Activated naive CD8-positive, alpha-beta T cell treated with anti-CD3 and anti-CD28 coated beads, Interleukin-2, amount 10 ng/mL, durations not matched to agents 7 days and 5 days (primary cell): ENCODE measurements at regions not wholly inside any gene's neighbourhood (a gene's known extent, or its start where the extent isn't known, plus 50 kb on each side); places are given as distances from the start of the nearest gene placed in this dataset.

ENCODE experiments used
- ATAC-seq: fragments of 150-1000 bp; cut with Tn5 transposase; one replicate; pipeline ENCODE4 v1.10.0; 2021; ENCODE audit warnings: low read depth, moderate library complexity
- POLR2A ChIA-PET: fragments of 350-600 bp; sonication (Branson Sonifier 250); formaldehyde crosslinking; loops from one replicate; lab custom pipeline; 2021; ENCODE audit warnings: antibody characterized with exemption; lab: Charles Lee
- DNase-seq: peaks from one replicate; pipeline ENCODE4 v3.0.0; 2021
- H3K27ac Mint-ChIP-seq: one replicate; pipeline ENCODE4 v1.8.0; 2022; ENCODE audit warnings: mild to moderate bottlenecking, mixed read lengths
- H3K27me3 Mint-ChIP-seq: one replicate; pipeline ENCODE4 v1.8.0; 2022; ENCODE audit warnings: mild to moderate bottlenecking, moderate library complexity, mixed read lengths
- H3K36me3 Mint-ChIP-seq: one replicate; pipeline ENCODE4 v1.8.0; 2021; ENCODE audit warnings: mild to moderate bottlenecking, mixed read lengths
- H3K4me1 Mint-ChIP-seq: one replicate; pipeline ENCODE4 v1.8.0; 2021; ENCODE audit warnings: mixed read lengths
- H3K4me3 Mint-ChIP-seq: one replicate; pipeline ENCODE4 v1.8.0; 2022; ENCODE audit warnings: mild to moderate bottlenecking, moderate library complexity, mixed read lengths
- H3K9me3 Mint-ChIP-seq: one replicate; pipeline ENCODE4 v1.8.0; 2021; ENCODE audit warnings: mixed read lengths

DNA sequence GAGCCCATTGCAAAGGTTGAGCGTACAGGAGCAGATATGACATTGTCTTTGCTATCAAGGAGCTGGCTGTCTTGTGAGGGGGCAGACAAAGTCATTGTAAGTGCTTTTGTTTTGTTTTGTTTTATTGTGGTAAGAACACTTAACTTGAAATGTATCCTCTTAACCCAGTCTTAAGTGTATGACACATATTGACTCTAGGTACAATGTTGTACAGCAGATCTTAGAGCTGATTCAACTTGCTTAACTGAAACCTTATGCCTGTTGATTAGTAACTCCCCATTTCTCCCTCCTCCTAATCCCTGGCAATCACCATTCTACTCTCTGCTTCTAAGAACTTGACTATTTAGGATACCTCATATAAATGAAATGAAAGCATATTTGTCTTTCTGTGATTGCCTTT is 429.0 kb downstream of the BMP2 start:
- Mint-ChIP-seq H3K27ac (no peak overlapping the region), H3K36me3 (no peaks in the 10 kb centered on the region), H3K27me3 (no peaks in the 10 kb centered on the region), H3K9me3 (no peaks in the 10 kb centered on the region), H3K4me1 (no peaks in the 10 kb centered on the region), H3K4me3 (no peak overlapping the region)
- ATAC-seq (no peak), DNase-seq (no peak)
- POLR2A ChIA-PET: no interaction called here

DNA sequence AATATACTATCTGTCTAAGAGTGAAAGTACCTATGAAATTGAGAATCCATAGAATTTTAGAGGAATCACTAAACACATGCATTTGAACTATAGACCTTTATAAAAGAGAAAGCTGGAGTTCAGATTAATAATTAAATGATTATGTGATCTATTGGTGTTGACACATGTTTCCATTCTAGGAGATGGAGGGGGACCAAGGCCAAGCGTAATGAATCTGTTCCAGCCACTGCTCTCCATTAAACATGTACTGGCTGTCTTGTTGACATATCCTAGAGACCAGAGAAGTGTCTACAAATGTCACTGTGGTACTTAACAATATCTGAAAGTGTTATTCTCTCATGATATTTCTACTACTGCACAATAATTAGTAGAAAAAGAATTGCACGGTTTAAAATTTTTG is 432.4 kb downstream of the BMP2 start:
- Mint-ChIP-seq H3K27me3 (no peaks in the 10 kb centered on the region), H3K27ac (no peak overlapping the region), H3K36me3 (no peaks in the 10 kb centered on the region), H3K4me1 (no peaks in the 10 kb centered on the region), H3K9me3 (no peaks in the 10 kb centered on the region), H3K4me3 (no peak overlapping the region)
- POLR2A ChIA-PET: no interaction called here
- DNase-seq: no peak
- no peak for ATAC-seq

DNA sequence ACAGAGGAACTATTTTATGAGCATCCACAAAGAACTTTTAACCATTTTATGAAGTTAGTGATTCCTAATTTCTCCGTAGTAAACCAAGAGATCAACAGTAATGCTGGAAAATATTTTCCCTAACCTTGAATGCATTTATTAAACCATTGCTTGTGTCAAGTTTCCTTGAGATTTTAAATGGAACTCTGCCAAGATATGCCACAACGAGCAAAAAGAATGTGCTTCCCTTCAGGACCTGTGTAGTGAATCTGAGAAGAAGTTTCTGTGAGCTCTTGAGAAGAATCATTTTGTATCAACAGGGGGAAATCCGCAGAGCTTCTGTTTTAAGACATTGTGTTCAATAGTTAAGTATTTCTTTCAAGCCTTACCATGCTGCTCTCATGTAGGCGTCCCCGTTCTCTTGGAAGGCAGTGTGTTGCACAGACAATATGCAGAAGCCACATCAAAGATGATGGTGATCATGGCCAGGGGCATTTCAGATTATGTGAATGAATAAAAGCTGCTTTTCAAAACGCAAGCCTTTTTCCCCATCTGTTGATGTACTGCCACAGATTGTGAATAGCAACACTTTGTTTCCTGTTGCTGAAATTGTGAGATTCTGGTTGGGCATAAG is 439.8 kb downstream of the BMP2 start:
- ATAC-seq (no peak), DNase-seq (no peak)
- H3K9me3 Mint-ChIP-seq: peaks cover 6% of the 10 kb centered on the region
- no peak overlapping the region for H3K27ac Mint-ChIP-seq
- no peaks in the 10 kb centered on the region for H3K27me3 Mint-ChIP-seq
- H3K4me1 Mint-ChIP-seq: no peaks in the 10 kb centered on the region
- no peaks in the 10 kb centered on the region for H3K36me3 Mint-ChIP-seq
- no peak overlapping the region for H3K4me3 Mint-ChIP-seq
- POLR2A ChIA-PET: no interaction called here

DNA sequence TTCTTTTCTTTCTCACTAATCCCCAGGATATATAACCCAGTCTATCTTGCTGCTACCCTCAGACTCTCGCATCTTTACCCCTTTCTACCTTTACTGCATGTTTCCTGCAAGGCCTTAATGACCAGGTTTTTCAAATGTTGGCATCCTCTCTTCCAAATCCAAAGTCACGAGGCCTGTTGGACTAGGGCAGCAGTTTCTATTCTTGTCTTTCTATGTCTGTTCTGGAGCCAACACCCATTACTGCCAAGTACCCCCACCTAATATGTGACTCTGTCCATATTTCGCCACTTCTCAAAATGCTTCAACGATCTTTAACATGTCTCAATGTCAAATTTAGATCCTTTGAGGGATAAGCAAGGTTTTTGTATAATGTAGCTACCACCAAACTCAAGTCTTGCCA is 443.4 kb downstream of the BMP2 start:
- DNase-seq: no peak
- no peak overlapping the region for H3K27ac Mint-ChIP-seq
- no peak overlapping the region for H3K4me3 Mint-ChIP-seq
- H3K9me3 Mint-ChIP-seq: peaks cover 6% of the 10 kb centered on the region
- no peaks in the 10 kb centered on the region for H3K36me3 Mint-ChIP-seq
- no peaks in the 10 kb centered on the region for H3K4me1 Mint-ChIP-seq
- H3K27me3 Mint-ChIP-seq: no peaks in the 10 kb centered on the region
- ATAC-seq: no peak
- POLR2A ChIA-PET: no interaction called here

DNA sequence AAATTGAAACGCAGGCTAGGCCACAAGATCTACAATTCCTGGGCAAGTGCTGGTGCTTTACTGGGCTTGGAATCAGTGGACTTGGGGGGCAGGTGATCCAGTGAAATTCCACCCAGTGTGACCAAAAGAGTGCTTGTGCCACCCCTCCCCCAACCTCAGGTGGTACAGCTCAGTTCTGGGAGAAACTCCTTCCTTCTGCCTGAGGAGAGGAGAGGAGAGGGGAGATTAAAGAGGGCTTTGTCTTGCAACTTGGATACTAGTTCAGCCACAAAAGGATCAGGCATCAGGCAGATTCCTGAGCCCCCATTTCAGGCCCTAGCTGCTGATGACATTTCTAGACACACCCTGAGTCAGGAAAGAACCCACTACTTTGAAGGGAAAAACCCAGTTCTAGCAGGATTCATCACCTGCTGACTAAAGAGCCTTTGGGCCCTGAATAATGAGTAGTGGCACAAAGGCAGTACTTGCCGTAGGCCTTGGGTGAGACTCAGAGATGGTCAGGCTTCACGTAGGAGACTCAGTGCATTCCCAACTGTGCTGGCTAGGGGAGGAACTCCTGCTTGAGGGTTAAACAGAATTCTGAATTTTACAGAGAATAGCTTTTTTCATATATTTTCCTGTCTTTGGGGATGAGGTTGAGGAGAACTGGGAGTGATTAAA is 446.7 kb downstream of the BMP2 start:
- ATAC-seq (no peak), DNase-seq (no peak)
- POLR2A ChIA-PET: no interaction called here
- H3K4me3 Mint-ChIP-seq: no peak overlapping the region
- H3K27me3 Mint-ChIP-seq: no peaks in the 10 kb centered on the region
- no peaks in the 10 kb centered on the region for H3K36me3 Mint-ChIP-seq
- H3K27ac Mint-ChIP-seq: no peak overlapping the region
- H3K4me1 Mint-ChIP-seq: no peaks in the 10 kb centered on the region
- H3K9me3 Mint-ChIP-seq: peaks cover 4% of the 10 kb centered on the region

DNA sequence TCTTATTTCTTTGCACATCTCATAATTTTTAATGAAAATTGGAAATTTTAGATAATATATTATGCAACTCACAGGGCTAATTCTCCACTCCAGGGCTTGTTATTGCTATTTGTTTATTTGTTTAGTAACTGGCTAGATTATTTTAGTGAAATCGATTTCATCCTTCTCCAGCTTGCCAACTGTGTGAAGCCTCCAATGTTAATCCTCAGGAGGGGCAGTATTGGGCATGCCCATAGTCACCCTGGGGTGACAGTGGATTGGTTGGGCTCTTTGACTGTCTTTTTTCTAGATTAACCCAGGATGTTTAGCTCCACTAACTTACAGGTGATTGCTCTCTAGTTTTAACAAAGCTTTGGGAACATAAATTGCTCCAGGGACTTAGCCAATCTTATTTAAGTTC is 450.1 kb downstream of the BMP2 start:
- no peak overlapping the region for H3K4me3 Mint-ChIP-seq
- no peaks in the 10 kb centered on the region for H3K36me3 Mint-ChIP-seq
- H3K9me3 Mint-ChIP-seq: peaks cover 2% of the 10 kb centered on the region
- H3K4me1 Mint-ChIP-seq: no peaks in the 10 kb centered on the region
- DNase-seq: no peak
- POLR2A ChIA-PET: no interaction called here
- ATAC-seq: no peak
- no peaks in the 10 kb centered on the region for H3K27me3 Mint-ChIP-seq
- no peak overlapping the region for H3K27ac Mint-ChIP-seq

DNA sequence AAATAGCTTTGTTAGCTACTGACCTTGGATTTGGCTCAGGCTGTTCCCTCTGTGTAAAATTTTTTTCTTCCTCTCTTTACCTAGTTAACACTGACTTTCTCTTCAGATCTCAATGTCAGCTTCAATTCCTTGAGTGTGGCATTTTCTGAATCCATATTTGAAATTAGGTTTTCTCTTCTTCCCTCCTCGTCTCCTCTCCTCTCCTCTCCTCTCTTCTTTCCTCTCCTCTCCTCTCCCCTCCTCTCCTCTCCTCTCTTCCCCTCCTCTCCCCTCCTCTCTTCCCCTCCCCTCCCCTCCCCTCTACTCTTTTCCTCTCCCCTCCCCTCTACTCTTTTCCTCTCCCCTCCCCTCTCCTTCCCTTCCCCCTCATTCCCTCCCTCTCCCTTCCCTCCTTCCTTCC is 453.3 kb downstream of the BMP2 start:
- Mint-ChIP-seq H3K4me1 (no peaks in the 10 kb centered on the region), H3K4me3 (no peak overlapping the region), H3K9me3 (peaks cover 5% of the 10 kb centered on the region), H3K36me3 (no peaks in the 10 kb centered on the region), H3K27me3 (no peaks in the 10 kb centered on the region), H3K27ac (no peak overlapping the region)
- ATAC-seq: no peak
- no peak for DNase-seq
- POLR2A ChIA-PET: no interaction called here

DNA sequence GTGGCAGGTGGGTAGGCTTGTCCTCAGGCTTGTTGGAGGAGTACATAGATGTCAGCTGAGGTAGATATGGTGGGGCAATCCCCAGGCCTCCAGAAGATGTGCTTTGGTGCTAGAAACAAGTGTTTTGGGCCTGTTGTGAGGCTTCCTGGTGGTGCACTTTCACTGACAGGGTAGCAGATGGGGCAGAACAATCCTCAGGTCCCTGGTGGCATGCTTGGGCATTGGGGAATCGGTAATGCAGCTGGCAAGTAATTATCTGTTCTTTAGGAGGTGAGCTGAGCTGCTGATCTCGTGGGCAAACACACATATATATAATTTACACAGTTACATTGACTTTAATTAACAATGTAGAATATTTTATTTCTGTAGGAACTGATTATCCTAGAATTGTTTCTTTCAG is 458.7 kb downstream of the BMP2 start:
- ATAC-seq (no peak), DNase-seq (no peak)
- Mint-ChIP-seq H3K9me3 (peaks cover 3% of the 10 kb centered on the region), H3K36me3 (no peaks in the 10 kb centered on the region), H3K27me3 (no peaks in the 10 kb centered on the region), H3K4me3 (no peak overlapping the region), H3K4me1 (no peaks in the 10 kb centered on the region), H3K27ac (no peak overlapping the region)
- POLR2A ChIA-PET: no interaction called here

DNA sequence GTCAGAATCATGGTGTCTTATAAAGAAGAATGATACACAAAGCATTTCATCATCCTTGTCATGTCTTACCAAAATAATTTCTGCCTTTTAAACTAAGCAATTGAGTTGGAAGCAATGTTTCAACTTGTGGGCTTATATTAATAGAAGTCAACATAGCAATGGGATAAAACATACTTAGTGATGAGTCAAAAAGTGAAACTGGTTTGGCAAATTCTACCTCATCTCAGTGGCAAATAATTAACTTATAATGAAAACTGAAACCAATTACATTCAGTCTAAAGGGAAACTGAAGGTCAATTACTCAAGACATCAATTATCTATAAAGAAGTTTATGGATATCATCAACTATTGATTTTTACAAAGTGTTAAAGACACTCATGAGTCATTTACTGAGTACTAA is 463.8 kb downstream of the BMP2 start:
- Mint-ChIP-seq H3K27ac (no peak overlapping the region), H3K4me3 (no peak overlapping the region), H3K27me3 (no peaks in the 10 kb centered on the region), H3K4me1 (no peaks in the 10 kb centered on the region), H3K9me3 (peaks cover 5% of the 10 kb centered on the region), H3K36me3 (no peaks in the 10 kb centered on the region)
- POLR2A ChIA-PET: no interaction called here
- no peak for ATAC-seq
- no peak for DNase-seq

DNA sequence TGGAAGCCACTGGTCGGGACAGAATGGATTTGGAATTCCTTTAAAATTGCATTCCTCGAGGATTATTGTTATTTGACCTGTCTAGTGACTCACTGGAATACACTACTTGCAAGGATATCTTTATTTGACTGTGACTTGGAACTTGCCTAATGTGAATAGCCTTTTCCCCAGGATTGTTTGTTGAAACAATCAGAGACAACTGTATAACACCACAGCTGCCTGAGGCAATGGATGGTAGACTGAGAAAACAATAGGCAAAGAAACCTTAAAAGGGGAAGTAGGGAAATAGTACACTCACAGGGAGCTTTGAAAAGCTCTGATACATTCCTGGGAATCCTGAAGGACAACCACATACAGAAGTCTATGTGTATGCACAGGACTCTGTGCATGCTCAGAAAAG is 465.3 kb downstream of the BMP2 start:
- no peak for ATAC-seq
- POLR2A ChIA-PET: no interaction called here
- Mint-ChIP-seq H3K27ac (no peak overlapping the region), H3K4me1 (no peaks in the 10 kb centered on the region), H3K27me3 (no peaks in the 10 kb centered on the region), H3K9me3 (peaks cover 5% of the 10 kb centered on the region), H3K36me3 (no peaks in the 10 kb centered on the region), H3K4me3 (no peak overlapping the region)
- no peak for DNase-seq

DNA sequence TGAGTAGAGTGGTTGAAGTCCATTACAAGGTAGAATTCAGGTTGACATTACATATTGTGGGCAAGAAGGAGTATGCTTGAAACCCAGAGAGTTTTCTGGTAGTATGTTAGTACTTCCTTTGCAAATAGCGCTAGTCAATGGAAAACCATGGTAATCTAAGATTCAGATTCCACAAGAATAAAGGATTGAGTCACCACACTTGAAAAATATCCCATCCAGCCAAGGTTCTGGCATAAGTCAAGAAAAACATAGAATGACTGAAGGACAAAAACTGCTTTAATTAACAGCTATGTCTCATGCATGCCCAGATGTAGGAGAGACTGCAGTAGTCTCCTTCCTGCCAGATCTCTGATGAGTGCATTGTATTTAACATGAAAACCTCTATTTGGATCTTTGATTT is 469.8 kb downstream of the BMP2 start:
- H3K4me1 Mint-ChIP-seq: no peaks in the 10 kb centered on the region
- H3K27ac Mint-ChIP-seq: no peak overlapping the region
- H3K36me3 Mint-ChIP-seq: no peaks in the 10 kb centered on the region
- DNase-seq (no peak), ATAC-seq (no peak)
- no peaks in the 10 kb centered on the region for H3K27me3 Mint-ChIP-seq
- no peak overlapping the region for H3K4me3 Mint-ChIP-seq
- POLR2A ChIA-PET: no interaction called here
- peaks cover 5% of the 10 kb centered on the region for H3K9me3 Mint-ChIP-seq

DNA sequence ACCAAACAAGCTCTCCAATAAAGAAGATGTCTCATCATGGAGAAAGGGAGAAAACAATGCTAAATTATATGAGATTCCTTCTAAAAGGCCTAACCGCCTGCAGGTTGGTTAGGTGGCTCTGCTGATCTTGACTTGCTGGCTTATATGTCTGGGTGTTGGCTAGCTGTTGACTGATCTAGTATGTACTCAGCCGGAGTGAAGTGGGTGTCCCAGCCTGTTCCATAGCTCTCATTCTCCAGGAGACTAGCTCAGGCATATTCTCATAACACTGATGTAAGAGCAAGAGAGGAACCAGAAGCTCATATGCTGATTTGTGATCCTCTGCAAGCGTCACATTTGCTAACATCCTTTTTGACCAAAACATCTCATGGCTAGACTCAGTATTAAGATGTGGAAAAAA is 473.0 kb downstream of the BMP2 start:
- POLR2A ChIA-PET: no interaction called here
- no peak for ATAC-seq
- H3K36me3 Mint-ChIP-seq: no peaks in the 10 kb centered on the region

DNA sequence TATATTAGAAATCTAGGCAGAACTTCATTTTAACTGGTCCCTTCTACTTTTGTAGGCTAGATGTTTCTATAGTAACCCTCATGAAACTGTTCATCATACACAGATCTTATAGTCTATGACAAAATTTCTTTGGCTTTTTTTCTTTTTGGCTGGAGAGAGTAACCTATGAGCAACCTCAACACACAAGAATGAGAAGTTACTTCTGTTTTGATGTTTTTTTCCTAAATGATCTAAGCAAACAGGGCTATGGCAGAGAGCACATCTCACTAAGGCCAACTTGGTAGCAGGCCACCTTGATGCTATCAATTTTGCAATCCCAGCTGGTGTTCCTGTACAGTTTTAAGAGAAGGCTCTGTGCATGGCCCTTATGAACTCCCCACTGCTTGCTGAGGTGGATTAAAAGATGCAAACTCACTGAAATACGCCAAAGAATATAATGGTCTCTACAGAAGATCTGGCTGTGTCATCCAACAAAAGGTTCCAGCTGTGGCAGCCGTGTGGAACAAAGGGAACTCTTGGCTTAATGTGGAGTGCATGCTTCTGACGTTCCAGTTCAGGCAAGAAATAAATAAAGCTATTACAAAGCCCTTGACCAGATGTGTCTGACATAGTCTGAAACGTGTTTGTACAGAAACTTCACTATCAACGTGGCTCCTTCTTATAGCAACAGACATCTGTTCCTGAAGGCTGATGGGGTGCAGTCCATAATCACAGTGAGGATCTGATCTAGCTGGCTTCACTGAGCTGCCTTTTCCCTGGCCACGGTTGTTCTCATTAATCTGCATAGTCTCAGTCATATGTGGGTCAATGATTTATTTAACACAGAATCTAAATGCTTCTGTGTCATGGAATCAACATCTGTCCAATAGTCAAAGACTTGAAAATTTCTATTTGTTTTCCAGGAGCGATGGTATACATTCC is 481.1 kb downstream of the BMP2 start:
- DNase-seq (no peak), ATAC-seq (no peak)
- Mint-ChIP-seq H3K36me3 (no peaks in the 10 kb centered on the region), H3K4me3 (no peak overlapping the region), H3K4me1 (no peaks in the 10 kb centered on the region), H3K9me3 (no peaks in the 10 kb centered on the region), H3K27me3 (no peaks in the 10 kb centered on the region), H3K27ac (no peak overlapping the region)
- POLR2A ChIA-PET: no interaction called here

More for the DNA sequence above, 473.0 kb downstream of the BMP2 start:
- Mint-ChIP-seq H3K4me1 (no peaks in the 10 kb centered on the region), H3K9me3 (no peaks in the 10 kb centered on the region), H3K27me3 (no peaks in the 10 kb centered on the region), H3K4me3 (no peak overlapping the region), H3K27ac (no peak overlapping the region)
- DNase-seq: no peak

DNA sequence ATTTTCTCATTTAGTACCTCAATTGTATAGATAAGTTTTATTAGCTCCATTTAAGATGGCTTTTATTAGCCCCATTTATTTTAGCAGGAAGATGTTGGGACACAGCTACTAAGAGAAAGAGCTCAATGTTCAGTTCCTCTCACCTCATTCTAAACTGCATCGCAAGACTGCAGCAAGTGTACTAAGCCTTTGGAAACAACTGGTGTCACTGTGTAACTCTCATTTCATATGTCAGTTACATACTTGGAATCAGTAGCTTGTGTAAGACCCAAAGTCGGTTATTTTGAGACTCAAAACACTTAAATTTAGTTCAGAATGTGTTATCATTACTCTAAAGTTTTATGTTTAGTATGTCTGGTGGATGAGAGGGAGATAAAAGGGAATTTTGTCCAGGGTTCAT is 482.9 kb downstream of the BMP2 start:
- ATAC-seq (no peak), DNase-seq (no peak)
- no peaks in the 10 kb centered on the region for H3K4me1 Mint-ChIP-seq
- POLR2A ChIA-PET: no interaction called here
- H3K36me3 Mint-ChIP-seq: no peaks in the 10 kb centered on the region
- no peaks in the 10 kb centered on the region for H3K9me3 Mint-ChIP-seq
- no peak overlapping the region for H3K4me3 Mint-ChIP-seq
- no peaks in the 10 kb centered on the region for H3K27me3 Mint-ChIP-seq
- H3K27ac Mint-ChIP-seq: no peak overlapping the region
